ENCODE measurements at regions not wholly inside any gene's neighbourhood (a gene's known extent, or its start where the extent isn't known, plus 50 kb on each side); places are given as distances from the start of the nearest gene placed in this dataset.

DNA sequence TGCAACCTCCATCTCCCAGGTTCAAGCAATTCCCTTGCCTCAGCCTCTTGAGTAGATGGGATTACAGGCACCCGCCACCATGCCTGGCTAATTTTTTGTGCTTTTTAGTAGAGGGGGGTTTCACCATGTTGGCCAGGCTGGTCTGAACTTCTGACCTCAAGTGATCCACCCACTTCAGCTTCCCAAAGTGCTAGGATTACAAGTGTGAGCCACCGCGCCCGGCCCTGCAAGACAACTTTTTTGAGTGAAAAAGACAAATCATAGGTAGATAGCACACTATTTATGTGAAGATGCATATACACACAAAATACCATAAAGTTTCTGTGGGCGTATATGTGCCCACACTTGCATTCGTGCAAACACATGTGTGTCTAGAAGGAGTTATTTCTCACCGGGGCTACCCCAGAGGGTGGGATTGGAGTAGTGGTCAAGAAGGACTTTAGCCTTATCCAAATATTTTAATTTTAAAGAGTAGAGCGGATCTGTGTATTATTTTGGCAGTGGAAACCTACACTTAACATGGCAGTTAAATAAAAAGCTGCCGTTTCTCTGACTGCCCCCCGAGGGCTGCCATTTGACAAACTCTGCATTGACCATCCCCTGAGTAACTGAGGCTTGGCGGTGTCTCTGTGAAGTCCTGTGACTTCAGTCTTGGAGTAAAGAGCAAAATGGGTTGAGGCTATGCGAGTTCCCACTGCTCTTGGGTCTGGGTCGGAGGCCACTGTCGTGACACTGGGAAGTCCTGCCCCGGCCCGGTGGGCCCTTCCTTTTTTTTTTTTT lies 93.4 kb upstream of the PTCH1 start:
- Histone ChIP-seq H3K4me3 (ENCODE audit: low read depth, low read length) (no peak overlapping the region), H3K4me1 (ENCODE audit: control insufficient read depth, insufficient read depth, low read length, poor library complexity, severe bottlenecking) (no peaks in the 10 kb centered on the region), H3K27ac (ENCODE audit: insufficient read depth, low read length, poor library complexity, severe bottlenecking) (no peak overlapping the region), H3K27me3 (ENCODE audit: control insufficient read depth, insufficient read depth, low read length) (no peaks in the 10 kb centered on the region), H3K36me3 (ENCODE audit: control insufficient read depth, insufficient read depth, low read length) (no peaks in the 10 kb centered on the region), H3K9me3 (ENCODE audit: control insufficient read depth in 2 of 2, low read length in 2 of 2) (no peaks in the 10 kb centered on the region)
- Mint-ChIP-seq H3K36me3 (no peaks in the 10 kb centered on the region), H3K27me3 (peaks cover 6% of the 10 kb centered on the region), H3K27ac (no peak overlapping the region), H3K4me3 (no peak overlapping the region), H3K4me1 (no peaks in the 10 kb centered on the region), H3K9me3 (peaks cover 0 to 4% (median 0%) of the 10 kb centered on the region in 7 donors)
- ATAC-seq (ENCODE audit: low read depth in 2 of 2) = no peak
- no peak for DNase-seq

GRCh38 chr9:95609426-95609825 lies 92.7 kb upstream of the PTCH1 start:
- no peaks in the 10 kb centered on the region for H3K27me3 ChIP-seq (ENCODE audit: control insufficient read depth, insufficient read depth, low read length)
- no peak overlapping the region for H3K4me3 Mint-ChIP-seq
- H3K36me3 ChIP-seq (ENCODE audit: control insufficient read depth, insufficient read depth, low read length) = no peaks in the 10 kb centered on the region
- no peak overlapping the region for H3K4me3 ChIP-seq (ENCODE audit: low read depth, low read length)
- no peaks in the 10 kb centered on the region for H3K4me1 Mint-ChIP-seq
- no peaks in the 10 kb centered on the region for H3K9me3 Mint-ChIP-seq
- H3K27ac ChIP-seq (ENCODE audit: insufficient read depth, low read length, poor library complexity, severe bottlenecking) = no peak overlapping the region
- H3K9me3 ChIP-seq (ENCODE audit: control insufficient read depth in 2 of 2, low read length in 2 of 2) = no peaks in the 10 kb centered on the region
- no peaks in the 10 kb centered on the region for H3K4me1 ChIP-seq (ENCODE audit: control insufficient read depth, insufficient read depth, low read length, poor library complexity, severe bottlenecking)
- no peak overlapping the region for H3K27ac Mint-ChIP-seq
- peaks cover 6% of the 10 kb centered on the region for H3K27me3 Mint-ChIP-seq
- ATAC-seq (ENCODE audit: low read depth in 2 of 2) = no peak
- H3K36me3 Mint-ChIP-seq = no peaks in the 10 kb centered on the region
- no peak for DNase-seq

DNA sequence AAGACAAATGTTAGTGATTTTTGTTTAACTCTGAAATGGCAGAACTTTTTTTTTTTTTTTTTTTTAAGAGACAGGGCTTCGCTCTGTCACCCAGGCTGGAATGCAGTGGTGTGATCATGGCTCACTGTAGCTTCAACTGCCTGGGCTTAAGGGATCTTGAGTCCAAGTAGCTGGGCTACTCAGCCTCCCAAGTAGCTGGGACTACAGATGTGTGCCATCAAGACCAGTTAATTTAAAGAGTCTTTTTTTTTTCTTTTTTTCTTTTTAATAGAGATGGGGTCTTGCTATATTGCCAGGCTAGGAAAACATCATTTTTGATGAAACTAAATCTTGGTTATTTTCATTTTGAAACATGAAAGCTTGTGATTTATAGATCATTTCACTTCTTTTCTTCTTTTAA lies 91.6 kb upstream of the PTCH1 start:
- H3K36me3 ChIP-seq (ENCODE audit: control insufficient read depth, insufficient read depth, low read length) = no peaks in the 10 kb centered on the region
- H3K27ac ChIP-seq (ENCODE audit: insufficient read depth, low read length, poor library complexity, severe bottlenecking) = no peak overlapping the region
- no peak overlapping the region for H3K4me3 ChIP-seq (ENCODE audit: low read depth, low read length)
- H3K9me3 ChIP-seq (ENCODE audit: control insufficient read depth in 2 of 2, low read length in 2 of 2) = no peaks in the 10 kb centered on the region
- Mint-ChIP-seq H3K27ac (no peak overlapping the region), H3K4me3 (no peak overlapping the region), H3K4me1 (no peaks in the 10 kb centered on the region), H3K36me3 (no peaks in the 10 kb centered on the region), H3K9me3 (no peaks in the 10 kb centered on the region), H3K27me3 (no peaks in the 10 kb centered on the region)
- ATAC-seq (ENCODE audit: low read depth in 2 of 2) (no peak), DNase-seq (no peak)
- H3K27me3 ChIP-seq (ENCODE audit: control insufficient read depth, insufficient read depth, low read length) = no peaks in the 10 kb centered on the region
- no peaks in the 10 kb centered on the region for H3K4me1 ChIP-seq (ENCODE audit: control insufficient read depth, insufficient read depth, low read length, poor library complexity, severe bottlenecking)

DNA sequence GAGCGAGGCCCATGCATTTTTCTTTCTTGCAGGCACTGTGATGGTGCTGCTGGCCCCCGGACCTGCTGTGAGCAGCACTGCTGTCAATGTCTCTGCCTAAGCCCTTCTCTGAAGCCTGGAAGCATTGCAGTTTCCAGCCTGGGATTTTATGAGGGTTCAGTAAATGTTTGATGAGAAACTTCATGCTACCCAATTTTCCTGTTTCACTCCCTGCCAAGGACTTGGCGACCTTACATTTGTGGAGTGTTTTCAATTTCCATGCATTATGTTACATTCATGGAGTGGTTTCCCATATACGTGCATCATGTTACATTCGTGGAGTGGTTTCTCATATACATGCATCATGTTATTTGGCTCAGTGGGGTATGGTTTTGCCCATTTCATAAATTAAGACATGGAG lies 90.7 kb upstream of the PTCH1 start:
- no peaks in the 10 kb centered on the region for H3K9me3 ChIP-seq (ENCODE audit: control insufficient read depth in 2 of 2, low read length in 2 of 2)
- ATAC-seq (ENCODE audit: low read depth in 2 of 2) = no peak
- no peak overlapping the region for H3K27ac Mint-ChIP-seq
- H3K36me3 Mint-ChIP-seq = no peaks in the 10 kb centered on the region
- no peak for DNase-seq
- H3K27me3 ChIP-seq (ENCODE audit: control insufficient read depth, insufficient read depth, low read length) = no peaks in the 10 kb centered on the region
- no peak overlapping the region for H3K27ac ChIP-seq (ENCODE audit: insufficient read depth, low read length, poor library complexity, severe bottlenecking)
- H3K4me3 Mint-ChIP-seq = no peak overlapping the region
- H3K9me3 Mint-ChIP-seq = no peaks in the 10 kb centered on the region
- no peak overlapping the region for H3K4me3 ChIP-seq (ENCODE audit: low read depth, low read length)
- no peaks in the 10 kb centered on the region for H3K27me3 Mint-ChIP-seq
- H3K36me3 ChIP-seq (ENCODE audit: control insufficient read depth, insufficient read depth, low read length) = no peaks in the 10 kb centered on the region
- no peaks in the 10 kb centered on the region for H3K4me1 Mint-ChIP-seq
- H3K4me1 ChIP-seq (ENCODE audit: control insufficient read depth, insufficient read depth, low read length, poor library complexity, severe bottlenecking) = no peaks in the 10 kb centered on the region

DNA sequence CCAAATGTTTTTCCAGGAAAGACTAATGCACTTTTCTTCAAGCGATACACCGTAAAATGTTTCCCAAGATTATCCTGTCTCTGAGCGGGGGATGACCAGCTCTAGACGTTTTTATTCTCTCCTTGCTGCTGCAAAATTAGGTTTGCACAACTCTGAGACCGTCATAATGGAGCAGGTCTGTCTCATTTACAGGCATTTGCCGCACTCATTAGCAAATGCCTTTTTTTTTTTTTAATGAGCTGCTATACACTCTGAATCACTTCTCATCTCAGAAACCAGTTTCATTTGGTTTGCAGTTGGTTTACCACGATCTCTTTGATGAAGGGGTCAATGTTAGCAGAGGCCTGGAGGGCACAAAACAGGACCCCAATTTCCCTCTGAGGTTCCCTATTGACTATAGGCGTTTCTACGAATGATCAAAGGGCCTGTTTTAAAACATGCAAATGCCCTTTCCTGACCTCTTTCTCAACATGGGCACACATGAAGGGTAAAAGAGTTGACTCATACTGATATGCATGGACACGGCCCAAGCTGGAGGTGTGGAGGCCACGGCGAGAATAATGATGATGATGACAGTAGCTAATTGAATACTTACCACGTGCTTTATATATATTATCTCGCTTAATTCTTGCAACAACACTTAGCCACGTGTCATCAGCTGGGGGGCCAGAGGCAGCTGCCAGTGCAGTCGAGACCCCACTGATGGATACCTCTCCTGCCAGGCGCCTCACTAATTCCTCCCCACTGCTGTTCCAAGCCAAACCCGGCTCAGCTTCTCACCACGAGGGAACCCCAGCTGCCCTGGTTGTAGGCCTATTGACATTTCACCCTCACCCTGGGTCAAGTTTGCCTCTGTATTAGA lies 89.9 kb upstream of the PTCH1 start:
- no peaks in the 10 kb centered on the region for H3K36me3 Mint-ChIP-seq
- no peak overlapping the region for H3K27ac Mint-ChIP-seq
- no peaks in the 10 kb centered on the region for H3K27me3 Mint-ChIP-seq
- Histone ChIP-seq H3K27me3 (ENCODE audit: control insufficient read depth, insufficient read depth, low read length) (no peaks in the 10 kb centered on the region), H3K36me3 (ENCODE audit: control insufficient read depth, insufficient read depth, low read length) (no peaks in the 10 kb centered on the region), H3K4me1 (ENCODE audit: control insufficient read depth, insufficient read depth, low read length, poor library complexity, severe bottlenecking) (no peaks in the 10 kb centered on the region), H3K9me3 (ENCODE audit: control insufficient read depth in 2 of 2, low read length in 2 of 2) (no peaks in the 10 kb centered on the region), H3K4me3 (ENCODE audit: low read depth, low read length) (no peak overlapping the region), H3K27ac (ENCODE audit: insufficient read depth, low read length, poor library complexity, severe bottlenecking) (no peak overlapping the region)
- no peak overlapping the region for H3K4me3 Mint-ChIP-seq
- H3K9me3 Mint-ChIP-seq = no peaks in the 10 kb centered on the region
- H3K4me1 Mint-ChIP-seq = no peaks in the 10 kb centered on the region
- no peak for ATAC-seq (ENCODE audit: low read depth in 2 of 2)
- no peak for DNase-seq

GRCh38 chr9:95605816-95606488 lies 89.2 kb upstream of the PTCH1 start:
- H3K4me3 ChIP-seq (ENCODE audit: low read depth, low read length) = no peak overlapping the region
- no peaks in the 10 kb centered on the region for H3K4me1 ChIP-seq (ENCODE audit: control insufficient read depth, insufficient read depth, low read length, poor library complexity, severe bottlenecking)
- no peaks in the 10 kb centered on the region for H3K36me3 ChIP-seq (ENCODE audit: control insufficient read depth, insufficient read depth, low read length)
- H3K27ac ChIP-seq (ENCODE audit: insufficient read depth, low read length, poor library complexity, severe bottlenecking) = no peak overlapping the region
- Mint-ChIP-seq H3K4me3 (no peak overlapping the region), H3K9me3 (peaks cover 0 to 1% (median 0%) of the 10 kb centered on the region in 7 donors), H3K4me1 (no peaks in the 10 kb centered on the region), H3K36me3 (no peaks in the 10 kb centered on the region), H3K27ac (no peak overlapping the region), H3K27me3 (no peaks in the 10 kb centered on the region)
- H3K9me3 ChIP-seq (ENCODE audit: control insufficient read depth in 2 of 2, low read length in 2 of 2) = no peaks in the 10 kb centered on the region
- DNase-seq = no peak
- no peaks in the 10 kb centered on the region for H3K27me3 ChIP-seq (ENCODE audit: control insufficient read depth, insufficient read depth, low read length)
- no peak for ATAC-seq (ENCODE audit: low read depth in 2 of 2)

GRCh38 chr9:95605101-95605500 lies 88.3 kb upstream of the PTCH1 start:
- no peaks in the 10 kb centered on the region for H3K9me3 ChIP-seq (ENCODE audit: control insufficient read depth in 2 of 2, low read length in 2 of 2)
- Mint-ChIP-seq H3K4me3 (no peak overlapping the region), H3K27me3 (no peaks in the 10 kb centered on the region), H3K36me3 (no peaks in the 10 kb centered on the region), H3K9me3 (peaks cover 0 to 1% (median 0%) of the 10 kb centered on the region in 7 donors), H3K4me1 (no peaks in the 10 kb centered on the region), H3K27ac (no peak overlapping the region)
- no peak overlapping the region for H3K4me3 ChIP-seq (ENCODE audit: low read depth, low read length)
- DNase-seq (no peak), ATAC-seq (ENCODE audit: low read depth in 2 of 2) (no peak)
- no peaks in the 10 kb centered on the region for H3K4me1 ChIP-seq (ENCODE audit: control insufficient read depth, insufficient read depth, low read length, poor library complexity, severe bottlenecking)
- H3K27me3 ChIP-seq (ENCODE audit: control insufficient read depth, insufficient read depth, low read length) = no peaks in the 10 kb centered on the region
- no peaks in the 10 kb centered on the region for H3K36me3 ChIP-seq (ENCODE audit: control insufficient read depth, insufficient read depth, low read length)
- H3K27ac ChIP-seq (ENCODE audit: insufficient read depth, low read length, poor library complexity, severe bottlenecking) = no peak overlapping the region
